WTC11 (cell line): ENCODE measurements at regions not wholly inside any gene's neighbourhood (a gene's known extent, or its start where the extent isn't known, plus 50 kb on each side); places are given as distances from the start of the nearest gene placed in this dataset.

Source experiments
- ATAC-seq: fragments of 200-7000 bp; cut with Tn5 transposase; 2 replicates; pipeline ENCODE4 v1.10.0; 2021; ENCODE audit warnings: mild to moderate bottlenecking, moderate library complexity
- CTCF ChIA-PET: fragments of 300-600 bp; sonication (Branson Sonifier 250); formaldehyde crosslinking; loops from one replicate; lab custom pipeline; 2021; ENCODE audit warnings: antibody characterized with exemption; lab: Charles Lee
- POLR2A ChIA-PET: fragments of 350-600 bp; sonication (Branson Sonifier 250); formaldehyde crosslinking; loops from one replicate; lab custom pipeline; 2021; ENCODE audit warnings: antibody characterized with exemption; lab: Charles Lee
- DNase-seq: peaks from one replicate; pipeline ENCODE4 v3.0.0; 2021; ENCODE audit warnings: low spot score
- H3K27ac Mint-ChIP-seq: 2 replicates; pipeline ENCODE4 v1.8.0; 2021; ENCODE audit warnings: mixed read lengths
- H3K27me3 Mint-ChIP-seq: 2 replicates; pipeline ENCODE4 v1.8.0; 2021; ENCODE audit warnings: low read depth, mild to moderate bottlenecking, moderate library complexity, mixed read lengths
- H3K36me3 Mint-ChIP-seq: 2 replicates; pipeline ENCODE4 v1.8.0; 2021; ENCODE audit warnings: mixed read lengths
- H3K4me1 Mint-ChIP-seq: 2 replicates; pipeline ENCODE4 v1.8.0; 2022; ENCODE audit warnings: mixed read lengths
- H3K4me3 Mint-ChIP-seq: 2 replicates; pipeline ENCODE4 v1.8.0; 2021; ENCODE audit warnings: mild to moderate bottlenecking, moderate library complexity, mixed read lengths
- H3K9me3 Mint-ChIP-seq: 2 replicates; pipeline ENCODE4 v1.8.0; 2021; ENCODE audit warnings: mixed read lengths
- CREM ChIP-seq: sonication (generic); formaldehyde crosslinking; IDR thresholded peaks from 2 replicates; pipeline ENCODE4 v1.8.1; 2022; ENCODE audit warnings: mild to moderate bottlenecking, missing genetic modification reagents, moderate library complexity
- ESRRA ChIP-seq: sonication (generic); formaldehyde crosslinking; IDR thresholded peaks from 2 replicates; pipeline ENCODE4 v1.8.1; 2022; ENCODE audit warnings: mild to moderate bottlenecking, missing genetic modification reagents, borderline replicate concordance
- FOXK1 ChIP-seq: sonication (generic); formaldehyde crosslinking; IDR thresholded peaks from 2 replicates; pipeline ENCODE4 v1.8.0; 2022; ENCODE audit warnings: mild to moderate bottlenecking, moderate library complexity, missing genetic modification reagents
- FOXP1 ChIP-seq: sonication (generic); formaldehyde crosslinking; IDR thresholded peaks from 2 replicates; pipeline ENCODE4 v1.8.0; 2022; ENCODE audit warnings: missing genetic modification reagents, mild to moderate bottlenecking, moderate library complexity, borderline replicate concordance
- HMGA2 ChIP-seq: fragments of 250-450 bp; sonication (Bioruptor Pico); IDR thresholded peaks from 2 replicates; pipeline ENCODE4 v1.4.0; 2021; ENCODE audit warnings: mild to moderate bottlenecking, moderate library complexity
- IRF1 ChIP-seq: sonication (generic); formaldehyde crosslinking; IDR thresholded peaks from 2 replicates; pipeline ENCODE4 v1.8.0; 2023; ENCODE audit warnings: missing genetic modification reagents
- KAT7 ChIP-seq: sonication (generic); formaldehyde crosslinking; IDR thresholded peaks from 2 replicates; pipeline ENCODE4 v1.8.1; 2023; ENCODE audit warnings: missing genetic modification reagents, mild to moderate bottlenecking, borderline replicate concordance
- MAX ChIP-seq: sonication (generic); formaldehyde crosslinking; IDR thresholded peaks from 2 replicates; pipeline ENCODE4 v1.8.0; 2022; ENCODE audit warnings: mild to moderate bottlenecking, missing genetic modification reagents
- NFATC4 ChIP-seq: fragments of 250-450 bp; sonication (Bioruptor Pico); IDR thresholded peaks from 2 replicates; pipeline ENCODE4 v1.9.0; 2021; ENCODE audit warnings: mild to moderate bottlenecking
- NFYB ChIP-seq: sonication (generic); formaldehyde crosslinking; conservative IDR thresholded peaks from 2 replicates; pipeline ENCODE4 v1.8.0; 2022; ENCODE audit warnings: low read depth, missing genetic modification reagents
- OVOL2 ChIP-seq: fragments of 250-450 bp; sonication (Bioruptor Pico); IDR thresholded peaks from 2 replicates; pipeline ENCODE4 v1.9.0; 2021; ENCODE audit warnings: mild to moderate bottlenecking, borderline replicate concordance
- RELA ChIP-seq: sonication (generic); formaldehyde crosslinking; IDR thresholded peaks from 2 replicates; pipeline ENCODE4 v1.8.1; 2022; ENCODE audit warnings: missing genetic modification reagents, mild to moderate bottlenecking, borderline replicate concordance
- RORB ChIP-seq: fragments of 250-450 bp; sonication (Bioruptor Pico); IDR thresholded peaks from 2 replicates; pipeline ENCODE4 v1.9.0; 2021; ENCODE audit warnings: mild to moderate bottlenecking
- TEAD1 ChIP-seq: sonication (generic); formaldehyde crosslinking; IDR thresholded peaks from 2 replicates; pipeline ENCODE4 v1.8.0; 2022; ENCODE audit warnings: mild to moderate bottlenecking, missing genetic modification reagents
- TEAD4 ChIP-seq: sonication (generic); formaldehyde crosslinking; IDR thresholded peaks from 2 replicates; pipeline ENCODE4 v1.8.0; 2022; ENCODE audit warnings: mild to moderate bottlenecking, missing genetic modification reagents
- TP53 ChIP-seq: sonication (generic); formaldehyde crosslinking; IDR thresholded peaks from 2 replicates; pipeline ENCODE4 v1.8.1; 2023; ENCODE audit warnings: mild to moderate bottlenecking, missing genetic modification reagents
- USF2 ChIP-seq: sonication (generic); formaldehyde crosslinking; IDR thresholded peaks from 2 replicates; pipeline ENCODE4 v1.8.1; 2023; ENCODE audit warnings: mild to moderate bottlenecking, missing genetic modification reagents, moderate library complexity
- ZBTB21 ChIP-seq: sonication (generic); formaldehyde crosslinking; IDR thresholded peaks from 2 replicates; pipeline ENCODE4 v1.8.1; 2023; ENCODE audit warnings: mild to moderate bottlenecking, missing genetic modification reagents, borderline replicate concordance
- ZNF396 ChIP-seq: fragments of 250-450 bp; sonication (Bioruptor Pico); IDR thresholded peaks from 2 replicates; pipeline ENCODE4 v1.8.0; 2021; ENCODE audit warnings: mild to moderate bottlenecking, moderate library complexity, borderline replicate concordance
- ZNF416 ChIP-seq: fragments of 250-450 bp; sonication (Bioruptor Pico); IDR thresholded peaks from 2 replicates; pipeline ENCODE4 v1.9.0; 2021; ENCODE audit warnings: mild to moderate bottlenecking, inconsistent platforms
- TF ChIP-seq, protein P1 (sequence below): sonication (generic); formaldehyde crosslinking; IDR thresholded peaks from 2 replicates; pipeline ENCODE4 v1.8.0; 2023; ENCODE audit warnings: missing genetic modification reagents, mild to moderate bottlenecking, borderline replicate concordance
- TF ChIP-seq, protein P2 (sequence below): sonication (generic); formaldehyde crosslinking; IDR thresholded peaks from 2 replicates; pipeline ENCODE4 v1.8.0; 2022; ENCODE audit warnings: mild to moderate bottlenecking, missing genetic modification reagents
- TF ChIP-seq, protein P3 (sequence below): sonication (generic); formaldehyde crosslinking; IDR thresholded peaks from 2 replicates; pipeline ENCODE4 v1.8.1; 2022; ENCODE audit warnings: mild to moderate bottlenecking, moderate library complexity, missing genetic modification reagents
- TF ChIP-seq, protein P4 (sequence below): sonication (generic); formaldehyde crosslinking; IDR thresholded peaks from 2 replicates; pipeline ENCODE4 v1.8.0; 2022; ENCODE audit warnings: mild to moderate bottlenecking, missing genetic modification reagents

DNA sequence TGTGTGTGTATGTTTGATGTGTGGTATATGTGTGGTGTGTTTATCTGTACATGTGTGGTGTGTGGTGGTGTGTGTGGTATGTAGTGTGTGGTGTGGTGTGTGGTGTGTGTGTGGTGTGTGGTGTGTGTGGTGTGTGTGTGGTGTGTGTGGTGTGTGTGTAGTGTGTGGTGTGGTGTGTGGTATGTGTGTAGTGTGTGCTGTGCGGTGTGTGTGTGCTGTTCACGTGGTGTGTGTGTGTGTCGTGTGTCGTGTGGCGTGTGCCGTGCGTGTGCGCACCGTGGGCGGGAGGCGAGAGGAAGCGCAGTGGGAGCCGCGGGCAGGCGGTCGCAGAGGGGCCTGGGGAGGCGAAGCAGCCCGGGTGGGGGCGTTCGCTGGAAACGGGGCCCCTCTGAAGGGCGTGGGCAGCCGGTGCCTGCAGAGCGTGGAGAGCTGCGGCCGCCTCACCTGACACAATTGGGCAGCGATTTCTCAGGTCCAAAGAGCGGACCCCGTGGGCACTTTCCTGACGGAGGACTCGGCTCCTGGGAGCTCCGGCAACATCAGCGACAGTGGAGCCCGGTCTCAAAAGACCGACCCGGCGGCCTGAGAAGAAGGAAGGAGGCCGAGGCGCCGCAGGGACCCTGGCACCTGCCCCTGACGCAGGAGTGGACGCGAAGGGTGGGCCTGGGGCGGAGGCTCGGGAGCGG lies 741.1 kb upstream of the SALL3 start:
- ChIA-PET POLR2A (no interaction called here), CTCF (no interaction called here)
- no peak for ATAC-seq

GRCh38 chr18:78239090-78239457 lies 740.5 kb upstream of the SALL3 start:
- peaks cover 12% of the 10 kb centered on the region for H3K4me1 Mint-ChIP-seq
- DNase-seq (no peak), ATAC-seq (no peak)
- no peak overlapping the region for H3K4me3 Mint-ChIP-seq
- ChIA-PET CTCF (no interaction called here), POLR2A (no interaction called here)
- H3K27me3 Mint-ChIP-seq, result no peaks in the 10 kb centered on the region; the same call in 1 of the 2 replicates
- H3K27ac Mint-ChIP-seq, result no peak overlapping the region; the same call in 1 of the 2 replicates
- peaks cover 18% of the 10 kb centered on the region for H3K36me3 Mint-ChIP-seq
- peaks cover 44% of the 10 kb centered on the region for H3K9me3 Mint-ChIP-seq
- TF ChIP-seq, protein P1, sequence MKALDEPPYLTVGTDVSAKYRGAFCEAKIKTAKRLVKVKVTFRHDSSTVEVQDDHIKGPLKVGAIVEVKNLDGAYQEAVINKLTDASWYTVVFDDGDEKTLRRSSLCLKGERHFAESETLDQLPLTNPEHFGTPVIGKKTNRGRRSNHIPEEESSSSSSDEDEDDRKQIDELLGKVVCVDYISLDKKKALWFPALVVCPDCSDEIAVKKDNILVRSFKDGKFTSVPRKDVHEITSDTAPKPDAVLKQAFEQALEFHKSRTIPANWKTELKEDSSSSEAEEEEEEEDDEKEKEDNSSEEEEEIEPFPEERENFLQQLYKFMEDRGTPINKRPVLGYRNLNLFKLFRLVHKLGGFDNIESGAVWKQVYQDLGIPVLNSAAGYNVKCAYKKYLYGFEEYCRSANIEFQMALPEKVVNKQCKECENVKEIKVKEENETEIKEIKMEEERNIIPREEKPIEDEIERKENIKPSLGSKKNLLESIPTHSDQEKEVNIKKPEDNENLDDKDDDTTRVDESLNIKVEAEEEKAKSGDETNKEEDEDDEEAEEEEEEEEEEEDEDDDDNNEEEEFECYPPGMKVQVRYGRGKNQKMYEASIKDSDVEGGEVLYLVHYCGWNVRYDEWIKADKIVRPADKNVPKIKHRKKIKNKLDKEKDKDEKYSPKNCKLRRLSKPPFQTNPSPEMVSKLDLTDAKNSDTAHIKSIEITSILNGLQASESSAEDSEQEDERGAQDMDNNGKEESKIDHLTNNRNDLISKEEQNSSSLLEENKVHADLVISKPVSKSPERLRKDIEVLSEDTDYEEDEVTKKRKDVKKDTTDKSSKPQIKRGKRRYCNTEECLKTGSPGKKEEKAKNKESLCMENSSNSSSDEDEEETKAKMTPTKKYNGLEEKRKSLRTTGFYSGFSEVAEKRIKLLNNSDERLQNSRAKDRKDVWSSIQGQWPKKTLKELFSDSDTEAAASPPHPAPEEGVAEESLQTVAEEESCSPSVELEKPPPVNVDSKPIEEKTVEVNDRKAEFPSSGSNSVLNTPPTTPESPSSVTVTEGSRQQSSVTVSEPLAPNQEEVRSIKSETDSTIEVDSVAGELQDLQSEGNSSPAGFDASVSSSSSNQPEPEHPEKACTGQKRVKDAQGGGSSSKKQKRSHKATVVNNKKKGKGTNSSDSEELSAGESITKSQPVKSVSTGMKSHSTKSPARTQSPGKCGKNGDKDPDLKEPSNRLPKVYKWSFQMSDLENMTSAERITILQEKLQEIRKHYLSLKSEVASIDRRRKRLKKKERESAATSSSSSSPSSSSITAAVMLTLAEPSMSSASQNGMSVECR (CRISPR knock-in tag), result no peak
- no peak for TF ChIP-seq FOXP1 (CRISPR knock-in tag)
- no peak for TF ChIP-seq ZBTB21 (CRISPR knock-in tag)
- TF ChIP-seq CREM (CRISPR knock-in tag), result no peak
- no peak for TF ChIP-seq TP53 (CRISPR knock-in tag)
- no peak for TF ChIP-seq NFATC4 (CRISPR knock-in tag)
- no peak for TF ChIP-seq FOXK1
- TF ChIP-seq KAT7 (CRISPR knock-in tag), result no peak
- no peak for TF ChIP-seq USF2
- TF ChIP-seq, protein P2, sequence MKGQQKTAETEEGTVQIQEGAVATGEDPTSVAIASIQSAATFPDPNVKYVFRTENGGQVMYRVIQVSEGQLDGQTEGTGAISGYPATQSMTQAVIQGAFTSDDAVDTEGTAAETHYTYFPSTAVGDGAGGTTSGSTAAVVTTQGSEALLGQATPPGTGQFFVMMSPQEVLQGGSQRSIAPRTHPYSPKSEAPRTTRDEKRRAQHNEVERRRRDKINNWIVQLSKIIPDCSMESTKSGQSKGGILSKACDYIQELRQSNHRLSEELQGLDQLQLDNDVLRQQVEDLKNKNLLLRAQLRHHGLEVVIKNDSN, result no peak
- no peak for TF ChIP-seq HMGA2 (CRISPR knock-in tag)

More for the DNA sequence above, 741.1 kb upstream of the SALL3 start:
- H3K4me3 Mint-ChIP-seq, result no peak overlapping the region
- no peak overlapping the region for H3K27ac Mint-ChIP-seq
- TF ChIP-seq ZNF416 (no peak), RELA (CRISPR knock-in tag) (no peak), OVOL2 (CRISPR knock-in tag) (no peak), MAX (CRISPR knock-in tag) (no peak), ZNF396 (CRISPR knock-in tag) (no peak), NFATC4 (CRISPR knock-in tag) (no peak), IRF1 (CRISPR knock-in tag) (no peak), TEAD1 (CRISPR knock-in tag) (no peak), NFYB (CRISPR knock-in tag) (no peak), RORB (CRISPR knock-in tag) (no peak), ESRRA (CRISPR knock-in tag) (no peak), TEAD4 (CRISPR knock-in tag) (no peak)
- TF ChIP-seq, protein P3, sequence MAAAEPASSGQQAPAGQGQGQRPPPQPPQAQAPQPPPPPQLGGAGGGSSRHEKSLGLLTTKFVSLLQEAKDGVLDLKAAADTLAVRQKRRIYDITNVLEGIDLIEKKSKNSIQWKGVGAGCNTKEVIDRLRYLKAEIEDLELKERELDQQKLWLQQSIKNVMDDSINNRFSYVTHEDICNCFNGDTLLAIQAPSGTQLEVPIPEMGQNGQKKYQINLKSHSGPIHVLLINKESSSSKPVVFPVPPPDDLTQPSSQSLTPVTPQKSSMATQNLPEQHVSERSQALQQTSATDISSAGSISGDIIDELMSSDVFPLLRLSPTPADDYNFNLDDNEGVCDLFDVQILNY (CRISPR knock-in tag), result no peak
- TF ChIP-seq, protein P4, sequence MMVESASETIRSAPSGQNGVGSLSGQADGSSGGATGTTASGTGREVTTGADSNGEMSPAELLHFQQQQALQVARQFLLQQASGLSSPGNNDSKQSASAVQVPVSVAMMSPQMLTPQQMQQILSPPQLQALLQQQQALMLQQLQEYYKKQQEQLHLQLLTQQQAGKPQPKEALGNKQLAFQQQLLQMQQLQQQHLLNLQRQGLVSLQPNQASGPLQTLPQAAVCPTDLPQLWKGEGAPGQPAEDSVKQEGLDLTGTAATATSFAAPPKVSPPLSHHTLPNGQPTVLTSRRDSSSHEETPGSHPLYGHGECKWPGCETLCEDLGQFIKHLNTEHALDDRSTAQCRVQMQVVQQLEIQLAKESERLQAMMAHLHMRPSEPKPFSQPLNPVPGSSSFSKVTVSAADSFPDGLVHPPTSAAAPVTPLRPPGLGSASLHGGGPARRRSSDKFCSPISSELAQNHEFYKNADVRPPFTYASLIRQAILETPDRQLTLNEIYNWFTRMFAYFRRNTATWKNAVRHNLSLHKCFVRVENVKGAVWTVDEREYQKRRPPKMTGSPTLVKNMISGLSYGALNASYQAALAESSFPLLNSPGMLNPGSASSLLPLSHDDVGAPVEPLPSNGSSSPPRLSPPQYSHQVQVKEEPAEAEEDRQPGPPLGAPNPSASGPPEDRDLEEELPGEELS (CRISPR knock-in tag), result no peak
- TF ChIP-seq, all 79 proteins: peak for 0
- H3K9me3 Mint-ChIP-seq, result peaks cover 41% of the 10 kb centered on the region
- peaks cover 12% of the 10 kb centered on the region for H3K4me1 Mint-ChIP-seq
- peaks cover 20% of the 10 kb centered on the region for H3K36me3 Mint-ChIP-seq
- H3K27me3 Mint-ChIP-seq, result no peaks in the 10 kb centered on the region; the same call in 1 of the 2 replicates
- DNase-seq, result no peak
